HL-60 (cell line): ENCODE measurements at regions not wholly inside any gene's neighbourhood (a gene's known extent, or its start where the extent isn't known, plus 50 kb on each side); places are given as distances from the start of the nearest gene placed in this dataset.

Experiments used
- CTCF ChIP-seq: IDR thresholded peaks from one replicate; pipeline ENCODE4 v1.5.1; 2011; ENCODE audit warnings: low read length, control low read depth, inconsistent platforms; ENCODE audit not compliant: insufficient read depth
- GABPA ChIP-seq: IDR thresholded peaks from 2 replicates; pipeline ENCODE4 v1.6.1; 2012; ENCODE audit warnings: low read depth
- POLR2AphosphoS5 ChIP-seq: IDR thresholded peaks from 2 replicates; pipeline ENCODE4 v1.6.1; 2012; ENCODE audit warnings: low read depth
- REST ChIP-seq: IDR thresholded peaks from 2 replicates; pipeline ENCODE4 v1.6.1; 2012; ENCODE audit warnings: low read depth; ENCODE audit not compliant: insufficient replicate concordance
- SPI1 ChIP-seq: IDR thresholded peaks from 2 replicates; pipeline ENCODE4 v1.6.1; 2012; ENCODE audit warnings: low read depth, mild to moderate bottlenecking, borderline replicate concordance

GRCh38 chr1:113231866-113232265 lies 158.4 kb upstream of the MAGI3 start:
- TF ChIP-seq CTCF (no peak), POLR2AphosphoS5 (no peak), REST (no peak), GABPA (no peak), SPI1 (no peak)
